K562 (cell line): ENCODE measurements at regions not wholly inside any gene's neighbourhood (a gene's known extent, or its start where the extent isn't known, plus 50 kb on each side); places are given as distances from the start of the nearest gene placed in this dataset.

Source experiments
- ATAC-seq: fragments of 200-7000 bp; cut with Tn5 transposase; 3 replicates; pipeline ENCODE4 v1.9.1; 2020; ENCODE audit warnings: moderate library complexity
- BruUV-seq: library from RNA; stranded (reverse); fragments of 400-500 nt; replicated peaks from 2 replicates; lab custom pipeline; 2021; lab: Mats Ljungman, UMichigan
- CTCF ChIA-PET: fragments of 300-600 bp; formaldehyde crosslinking; extraction: SDS; loops from one replicate; lab custom pipeline; 2021; ENCODE audit warnings: low intra/inter-chr PET ratio; lab: Yijun Ruan, JAX
- POLR2A ChIA-PET: fragments of 300-600, 350-650 bp; sonication (Branson Sonifier 250); formaldehyde crosslinking; extraction: SDS; loops from one replicate; lab custom pipeline; 2021; ENCODE audit warnings: antibody characterized with exemption, inconsistent platforms; lab: Yijun Ruan, JAX
- DNase-seq, 4 experiments: peaks; one replicate each; pipeline versions ENCODE4 v3.0.0 to v3.0.0-alpha.2; 2011 to 2018; ENCODE audit warnings: low spot score in 3 of 4, mixed read lengths in 3 of 4; ENCODE audit errors: extremely low read depth in 1 of 4
- FAIRE-seq: peaks from 2 replicates; lab custom pipeline; 2011; peaks lifted over from hg19 to GRCh38; lab: Jason Lieb, UNC
- H2AFZ ChIP-seq: 2 replicates; pipeline ENCODE4 v1.6.0; 2011; ENCODE audit warnings: low read depth, low read length, control low read depth, inconsistent platforms
- H3K27ac ChIP-seq: fragments of 200-600 bp; 3 replicates; pipeline ENCODE4 v1.8.0; 2011; ENCODE audit warnings: low read depth, mild to moderate bottlenecking, control low read depth, inconsistent platforms, low read length, moderate library complexity, mixed read lengths; ENCODE audit errors: extremely low read depth
- H3K27me3 ChIP-seq, 2 experiments: fragments of 300-600 bp in 1 of 2; 2 replicates in 1 of 2; 3 replicates in 1 of 2; pipeline versions ENCODE4 v1.6.0 to v1.8.0; 2011; ENCODE audit warnings: inconsistent platforms in 2 of 2, low read length in 2 of 2, mild to moderate bottlenecking in 1 of 2, mixed read lengths in 1 of 2, moderate library complexity in 1 of 2; ENCODE audit not compliant: control insufficient read depth in 2 of 2, insufficient read depth in 2 of 2
- H3K36me3 ChIP-seq: fragments of 300-600 bp; 3 replicates; pipeline ENCODE4 v1.8.0; 2011; ENCODE audit warnings: mild to moderate bottlenecking, low read length, inconsistent platforms; ENCODE audit not compliant: control insufficient read depth, insufficient read depth
- H3K4me1 ChIP-seq, 2 experiments: fragments of 200-600 bp in 1 of 2; replicated peaks in 1 of 2; 2 replicates in 1 of 2; 3 replicates in 1 of 2; pipeline versions ENCODE4 v1.5.1 to v1.8.0; 2011; ENCODE audit warnings: inconsistent platforms in 2 of 2, low read length in 2 of 2, mild to moderate bottlenecking in 1 of 2, mixed read lengths in 1 of 2, moderate library complexity in 1 of 2; ENCODE audit not compliant: control insufficient read depth in 2 of 2, insufficient read depth in 2 of 2
- H3K4me2 ChIP-seq: 2 replicates; pipeline ENCODE4 v1.6.1; 2011; ENCODE audit warnings: low read length, control low read depth, inconsistent platforms, mixed read lengths; ENCODE audit not compliant: insufficient read depth
- H3K4me3 ChIP-seq: fragments of 200-600 bp; sonication (generic), shearing (Covaris generic); 2 replicates; pipeline ENCODE4 v1.5.1; 2016; ENCODE audit warnings: control low read depth, inconsistent platforms
- H3K79me2 ChIP-seq: fragments of 200-600 bp; 3 replicates; pipeline ENCODE4 v1.8.0; 2011; ENCODE audit warnings: low read length, inconsistent platforms; ENCODE audit not compliant: control insufficient read depth, insufficient read depth
- H3K9ac ChIP-seq, 2 experiments: 2 replicates each; pipeline versions ENCODE4 v1.6.0 to v1.6.1; 2011; ENCODE audit warnings: low read depth in 2 of 2, low read length in 2 of 2, control low read depth in 1 of 2, inconsistent platforms in 1 of 2, mild to moderate bottlenecking in 1 of 2, mixed read lengths in 1 of 2; ENCODE audit not compliant: insufficient read depth in 1 of 2
- H3K9me1 ChIP-seq: one replicate; pipeline ENCODE4 v1.6.0; 2011; ENCODE audit warnings: inconsistent platforms, mild to moderate bottlenecking, low read length, moderate library complexity; ENCODE audit not compliant: control insufficient read depth, insufficient read depth
- H3K9me3 ChIP-seq: replicated peaks from 2 replicates; pipeline ENCODE4 v1.5.1; 2011; ENCODE audit warnings: low read depth, low read length, inconsistent platforms; ENCODE audit not compliant: control insufficient read depth, insufficient read depth
- H4K20me1 ChIP-seq: replicated peaks from 2 replicates; pipeline ENCODE4 v1.6.1; 2011; ENCODE audit warnings: low read length, inconsistent platforms, mixed read lengths; ENCODE audit not compliant: control insufficient read depth, insufficient read depth
- MAFK ChIP-seq: IDR thresholded peaks from 2 replicates; pipeline ENCODE4 v1.6.1; 2011; ENCODE audit warnings: low read length, improper control_type of control experiment
- RAD21 ChIP-seq, 2 experiments: fragments of 250-450 bp in 1 of 2; fragments of 450-650 bp in 1 of 2; sonication (Bioruptor Pico) in 1 of 2; formaldehyde crosslinking in 1 of 2; IDR thresholded peaks in 1 of 2; conservative IDR thresholded peaks in 1 of 2; 2 replicates each; pipeline versions ENCODE4 v1.4.0 to v1.8.0; 2020 to 2022; ENCODE audit warnings: mild to moderate bottlenecking in 2 of 2, moderate library complexity in 1 of 2
- ZNF12 ChIP-seq: sonication (generic); formaldehyde crosslinking; IDR thresholded peaks from 2 replicates; pipeline ENCODE4 v1.4.0; 2020; ENCODE audit warnings: mild to moderate bottlenecking, missing genetic modification reagents
- WGBS: fragments of 100-300 bp; shearing (Covaris generic); methylation state at CpG from one replicate; pipeline ENCODE4 v1.1.6; 2016; ENCODE audit warnings: low coverage, mixed read lengths; ENCODE audit not compliant: insufficient coverage; ENCODE audit errors: missing lambda C conversion rate; 5-methylcytosine and 5-hydroxymethylcytosine counted together
- in situ Hi-C: fragments of 300-500 bp; cut with MboI; formaldehyde crosslinking; loops from 4 replicates; pipeline ENCODE4 v1.15.0; 2018; ENCODE audit warnings: inconsistent platforms, mixed read lengths
- intact Hi-C: fragments of 100-400 bp; cut with micrococcal nuclease; formaldehyde crosslinking; loops from 2 replicates; pipeline ENCODE4 v1.14.2; 2022
- TF ChIP-seq, protein P1 (sequence below): IDR thresholded peaks from 2 replicates; pipeline ENCODE4 v1.6.1; 2011; ENCODE audit warnings: borderline replicate concordance, low read depth, mild to moderate bottlenecking, moderate library complexity, low read length; ENCODE audit not compliant: insufficient read depth, poor library complexity, severe bottlenecking
- TF ChIP-seq, protein P2 (sequence below): sonication (generic); formaldehyde crosslinking; IDR thresholded peaks from 2 replicates; pipeline ENCODE4 v1.8.1; 2022; ENCODE audit warnings: missing genetic modification reagents
- TF ChIP-seq, protein P3 (sequence below), 2 experiments: fragments of 450-650 bp in 1 of 2; IDR thresholded peaks; 2 replicates each; pipeline ENCODE4 v1.6.1; 2011 to 2017; ENCODE audit warnings: low read depth in 2 of 2, antibody characterized with exemption in 1 of 2, borderline replicate concordance in 1 of 2, low read length in 1 of 2, mild to moderate bottlenecking in 1 of 2, mixed read lengths in 1 of 2; ENCODE audit not compliant: control insufficient read depth in 1 of 2
- TF ChIP-seq, protein P4 (sequence below): fragments of 450-650 bp; IDR thresholded peaks from 2 replicates; pipeline ENCODE4 v1.6.1; 2017; ENCODE audit warnings: mild to moderate bottlenecking, moderate library complexity
- TF ChIP-seq, protein P5 (sequence below): IDR thresholded peaks from 2 replicates; pipeline ENCODE4 v1.6.1; 2014; ENCODE audit warnings: antibody characterized with exemption

DNA sequence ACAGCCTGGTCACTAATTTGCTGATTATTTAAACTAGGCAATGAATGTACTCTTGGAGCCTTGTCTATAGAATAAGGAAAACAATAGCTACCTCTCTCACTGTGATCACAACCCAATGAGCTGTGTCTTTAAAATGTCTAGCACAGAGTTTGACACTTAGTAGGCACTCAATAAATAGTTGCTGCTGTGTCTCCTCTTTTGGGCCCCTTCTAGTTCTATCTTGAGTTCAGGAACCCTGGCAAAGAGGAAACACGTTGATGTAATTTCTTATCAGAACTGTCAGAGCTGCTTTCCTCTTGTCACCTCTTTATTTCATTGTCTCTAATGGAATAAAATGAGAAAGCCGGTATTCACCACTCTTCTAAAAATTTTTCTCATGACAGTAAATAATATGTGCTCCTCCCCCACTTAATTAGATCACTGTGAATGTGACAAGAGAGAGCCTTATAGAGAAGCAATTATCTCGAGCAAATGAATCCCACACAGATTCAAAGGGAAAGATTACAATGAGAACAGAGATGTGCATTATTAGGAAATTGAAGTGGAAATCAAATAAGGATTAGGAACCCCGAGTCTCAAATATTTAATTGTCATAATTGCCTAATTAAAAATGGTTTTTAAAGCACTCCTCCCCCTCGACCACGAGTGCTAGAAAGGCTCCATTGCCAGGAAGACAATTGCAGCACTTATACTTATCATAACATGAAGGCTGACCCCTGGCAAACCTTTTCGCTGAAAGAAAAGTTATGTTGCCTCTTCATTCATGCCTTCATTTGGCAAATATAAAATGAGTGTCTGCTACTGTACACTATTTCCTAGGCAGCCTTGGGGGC lies 175.0 kb upstream of the BDNF start (continued):
- TF ChIP-seq, protein P1, sequence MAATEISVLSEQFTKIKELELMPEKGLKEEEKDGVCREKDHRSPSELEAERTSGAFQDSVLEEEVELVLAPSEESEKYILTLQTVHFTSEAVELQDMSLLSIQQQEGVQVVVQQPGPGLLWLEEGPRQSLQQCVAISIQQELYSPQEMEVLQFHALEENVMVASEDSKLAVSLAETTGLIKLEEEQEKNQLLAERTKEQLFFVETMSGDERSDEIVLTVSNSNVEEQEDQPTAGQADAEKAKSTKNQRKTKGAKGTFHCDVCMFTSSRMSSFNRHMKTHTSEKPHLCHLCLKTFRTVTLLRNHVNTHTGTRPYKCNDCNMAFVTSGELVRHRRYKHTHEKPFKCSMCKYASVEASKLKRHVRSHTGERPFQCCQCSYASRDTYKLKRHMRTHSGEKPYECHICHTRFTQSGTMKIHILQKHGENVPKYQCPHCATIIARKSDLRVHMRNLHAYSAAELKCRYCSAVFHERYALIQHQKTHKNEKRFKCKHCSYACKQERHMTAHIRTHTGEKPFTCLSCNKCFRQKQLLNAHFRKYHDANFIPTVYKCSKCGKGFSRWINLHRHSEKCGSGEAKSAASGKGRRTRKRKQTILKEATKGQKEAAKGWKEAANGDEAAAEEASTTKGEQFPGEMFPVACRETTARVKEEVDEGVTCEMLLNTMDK = no peak
- TF ChIP-seq RAD21 (CRISPR knock-in tag; conservative IDR thresholded peaks at IDR 0.05 in 1 of 2, IDR thresholded peaks at IDR 0.05 in 1 of 2) (no peak), MAFK (no peak)
- TF ChIP-seq, all 486 proteins: peak for 0

DNA sequence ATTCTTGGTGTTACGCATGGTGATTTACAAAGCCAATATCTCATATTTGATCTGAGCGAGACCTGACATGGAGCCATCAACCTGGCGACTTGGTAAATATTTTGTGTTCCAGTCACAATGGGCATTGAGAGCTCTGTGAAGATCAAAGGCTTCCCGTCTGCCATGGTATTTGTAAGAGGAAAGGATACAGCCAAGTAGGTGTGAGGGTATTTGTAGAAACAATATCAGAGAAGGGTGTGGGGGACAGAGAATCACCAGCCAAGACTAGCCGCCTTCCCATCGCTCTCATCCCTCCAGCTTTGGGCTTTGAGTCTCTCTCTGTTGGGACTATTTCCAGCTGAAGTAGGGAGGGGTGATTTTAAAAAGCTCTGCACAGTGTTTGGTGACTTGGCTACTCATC lies 173.4 kb upstream of the BDNF start:
- intact Hi-C loops = no loop called here
- no peak overlapping the region for H3K4me2 ChIP-seq
- H3K4me1 ChIP-seq = no peaks in the 10 kb centered on the region
- no peak for ATAC-seq
- no peak overlapping the region for H3K27ac ChIP-seq
- no peaks in the 10 kb centered on the region for H3K9me1 ChIP-seq
- no peak overlapping the region for H3K9ac ChIP-seq
- H2AFZ ChIP-seq = no peak overlapping the region
- ChIA-PET POLR2A (interaction anchor here (0.7 kb wide), 1 partner anchor 26 kb away, joined by 3 read pairs; no protein-coding TSS in a partner anchor), CTCF (no interaction called here)
- 0% methylated on average over 6 of the region's 6 CpGs for WGBS
- H3K79me2 ChIP-seq = no peaks in the 10 kb centered on the region
- no peaks in the 10 kb centered on the region for H3K36me3 ChIP-seq
- BruUV-seq = no TSS peak
- no peak overlapping the region for H3K4me3 ChIP-seq
- no peaks in the 10 kb centered on the region for H4K20me1 ChIP-seq
- no peak for FAIRE-seq
- in situ Hi-C loops = no loop called here
- H3K9me3 ChIP-seq = no peaks in the 10 kb centered on the region
- DNase-seq = no peak
- H3K27me3 ChIP-seq = no peaks in the 10 kb centered on the region
- TF ChIP-seq, protein P2, sequence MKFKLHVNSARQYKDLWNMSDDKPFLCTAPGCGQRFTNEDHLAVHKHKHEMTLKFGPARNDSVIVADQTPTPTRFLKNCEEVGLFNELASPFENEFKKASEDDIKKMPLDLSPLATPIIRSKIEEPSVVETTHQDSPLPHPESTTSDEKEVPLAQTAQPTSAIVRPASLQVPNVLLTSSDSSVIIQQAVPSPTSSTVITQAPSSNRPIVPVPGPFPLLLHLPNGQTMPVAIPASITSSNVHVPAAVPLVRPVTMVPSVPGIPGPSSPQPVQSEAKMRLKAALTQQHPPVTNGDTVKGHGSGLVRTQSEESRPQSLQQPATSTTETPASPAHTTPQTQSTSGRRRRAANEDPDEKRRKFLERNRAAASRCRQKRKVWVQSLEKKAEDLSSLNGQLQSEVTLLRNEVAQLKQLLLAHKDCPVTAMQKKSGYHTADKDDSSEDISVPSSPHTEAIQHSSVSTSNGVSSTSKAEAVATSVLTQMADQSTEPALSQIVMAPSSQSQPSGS (CRISPR knock-in tag) = no peak
- TF ChIP-seq, protein P3, sequence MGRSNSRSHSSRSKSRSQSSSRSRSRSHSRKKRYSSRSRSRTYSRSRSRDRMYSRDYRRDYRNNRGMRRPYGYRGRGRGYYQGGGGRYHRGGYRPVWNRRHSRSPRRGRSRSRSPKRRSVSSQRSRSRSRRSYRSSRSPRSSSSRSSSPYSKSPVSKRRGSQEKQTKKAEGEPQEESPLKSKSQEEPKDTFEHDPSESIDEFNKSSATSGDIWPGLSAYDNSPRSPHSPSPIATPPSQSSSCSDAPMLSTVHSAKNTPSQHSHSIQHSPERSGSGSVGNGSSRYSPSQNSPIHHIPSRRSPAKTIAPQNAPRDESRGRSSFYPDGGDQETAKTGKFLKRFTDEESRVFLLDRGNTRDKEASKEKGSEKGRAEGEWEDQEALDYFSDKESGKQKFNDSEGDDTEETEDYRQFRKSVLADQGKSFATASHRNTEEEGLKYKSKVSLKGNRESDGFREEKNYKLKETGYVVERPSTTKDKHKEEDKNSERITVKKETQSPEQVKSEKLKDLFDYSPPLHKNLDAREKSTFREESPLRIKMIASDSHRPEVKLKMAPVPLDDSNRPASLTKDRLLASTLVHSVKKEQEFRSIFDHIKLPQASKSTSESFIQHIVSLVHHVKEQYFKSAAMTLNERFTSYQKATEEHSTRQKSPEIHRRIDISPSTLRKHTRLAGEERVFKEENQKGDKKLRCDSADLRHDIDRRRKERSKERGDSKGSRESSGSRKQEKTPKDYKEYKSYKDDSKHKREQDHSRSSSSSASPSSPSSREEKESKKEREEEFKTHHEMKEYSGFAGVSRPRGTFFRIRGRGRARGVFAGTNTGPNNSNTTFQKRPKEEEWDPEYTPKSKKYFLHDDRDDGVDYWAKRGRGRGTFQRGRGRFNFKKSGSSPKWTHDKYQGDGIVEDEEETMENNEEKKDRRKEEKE (IDR thresholded peaks at IDR 0.05; ENCODE audit: borderline replicate concordance in 1 of 2, control insufficient read depth in 1 of 2, low read depth in 2 of 2, low read length in 1 of 2) = no peak
- TF ChIP-seq, protein P4, sequence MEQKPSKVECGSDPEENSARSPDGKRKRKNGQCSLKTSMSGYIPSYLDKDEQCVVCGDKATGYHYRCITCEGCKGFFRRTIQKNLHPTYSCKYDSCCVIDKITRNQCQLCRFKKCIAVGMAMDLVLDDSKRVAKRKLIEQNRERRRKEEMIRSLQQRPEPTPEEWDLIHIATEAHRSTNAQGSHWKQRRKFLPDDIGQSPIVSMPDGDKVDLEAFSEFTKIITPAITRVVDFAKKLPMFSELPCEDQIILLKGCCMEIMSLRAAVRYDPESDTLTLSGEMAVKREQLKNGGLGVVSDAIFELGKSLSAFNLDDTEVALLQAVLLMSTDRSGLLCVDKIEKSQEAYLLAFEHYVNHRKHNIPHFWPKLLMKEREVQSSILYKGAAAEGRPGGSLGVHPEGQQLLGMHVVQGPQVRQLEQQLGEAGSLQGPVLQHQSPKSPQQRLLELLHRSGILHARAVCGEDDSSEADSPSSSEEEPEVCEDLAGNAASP = no peak
- TF ChIP-seq, protein P5, sequence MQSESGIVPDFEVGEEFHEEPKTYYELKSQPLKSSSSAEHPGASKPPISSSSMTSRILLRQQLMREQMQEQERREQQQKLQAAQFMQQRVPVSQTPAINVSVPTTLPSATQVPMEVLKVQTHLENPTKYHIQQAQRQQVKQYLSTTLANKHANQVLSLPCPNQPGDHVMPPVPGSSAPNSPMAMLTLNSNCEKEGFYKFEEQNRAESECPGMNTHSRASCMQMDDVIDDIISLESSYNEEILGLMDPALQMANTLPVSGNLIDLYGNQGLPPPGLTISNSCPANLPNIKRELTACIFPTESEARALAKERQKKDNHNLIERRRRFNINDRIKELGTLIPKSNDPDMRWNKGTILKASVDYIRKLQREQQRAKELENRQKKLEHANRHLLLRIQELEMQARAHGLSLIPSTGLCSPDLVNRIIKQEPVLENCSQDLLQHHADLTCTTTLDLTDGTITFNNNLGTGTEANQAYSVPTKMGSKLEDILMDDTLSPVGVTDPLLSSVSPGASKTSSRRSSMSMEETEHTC = no peak
- TF ChIP-seq ZNF12 (CRISPR knock-in tag) = no peak
